ENCODE measurements at regions not wholly inside any gene's neighbourhood (a gene's known extent, or its start where the extent isn't known, plus 50 kb on each side); places are given as distances from the start of the nearest gene placed in this dataset.

GRCh38 chr5:125274211-125274610, 527.8 kb upstream of the ZNF608 start:
- no peaks in the 10 kb centered on the region for H3K27me3 ChIP-seq (ENCODE audit: control insufficient read depth in 2 of 2, insufficient read depth in 2 of 2, low read length in 2 of 2)
- H4K20me1 ChIP-seq (replicated peaks; ENCODE audit: control insufficient read depth, extremely low read depth, insufficient read depth, low read length): no peaks in the 10 kb centered on the region
- H3K4me2 ChIP-seq (ENCODE audit: insufficient read depth, low read length): peak overlapping the region; percentile 9
- ChIA-PET POLR2A (no interaction called here), CTCF (interaction anchor here (1.2 to 3.7 kb wide), 4 partner anchors 37 to 134 kb away, joined by 3 to 19 read pairs (median 6); no protein-coding TSS in a partner anchor)
- BruUV-seq (replicated peaks): no TSS peak
- intact Hi-C loops (cut with micrococcal nuclease): loop anchor here (5.0 to 10.0 kb wide), 3 partner anchors 277 to 1569 kb away; no protein-coding TSS in a partner anchor
- TF ChIP-seq MAX (IDR thresholded peaks at IDR 0.05; ENCODE audit: insufficient read depth, insufficient read length) (no peak), GATA2 (IDR thresholded peaks at IDR 0.05; ENCODE audit: insufficient read depth, insufficient read length, low read depth, low read length) (peak; percentile 97)
- no peak overlapping the region for H3K4me3 ChIP-seq (replicated peaks in 1 of 3; ENCODE audit: insufficient read depth in 1 of 3, low read depth in 1 of 3, low read length in 3 of 3)
- H3K9ac ChIP-seq (replicated peaks; ENCODE audit: extremely low read depth, insufficient read depth, low read length): peak overlapping the region; percentile 8
- H3K4me1 ChIP-seq (ENCODE audit: control insufficient read depth, extremely low read depth, insufficient read depth, low read length): peaks cover 58% of the 10 kb centered on the region
- DNase-seq (ENCODE audit: low read depth, low spot score): peak; percentile 45
- H3K79me2 ChIP-seq (ENCODE audit: control insufficient read depth, insufficient read depth, low read length): no peaks in the 10 kb centered on the region
- H2AFZ ChIP-seq (ENCODE audit: low read depth, low read length): no peak overlapping the region
- no peaks in the 10 kb centered on the region for H3K9me1 ChIP-seq (replicated peaks; ENCODE audit: control insufficient read depth, extremely low read depth, insufficient read depth, low read length)
- dilution Hi-C loops (cut with MboI; ENCODE audit: extremely low pct_ligation_motif_present, low sequenced_read_pairs): no loop called here
- H3K27ac ChIP-seq (ENCODE audit: insufficient read depth, low read depth, low read length): peak overlapping the region; percentile 49
- no peaks in the 10 kb centered on the region for H3K36me3 ChIP-seq (ENCODE audit: control insufficient read depth in 2 of 2, extremely low read depth in 1 of 2, insufficient read depth in 2 of 2, low read length in 2 of 2)
- H3K9me3 ChIP-seq (replicated peaks; ENCODE audit: control insufficient read depth, insufficient read depth, low read length): no peaks in the 10 kb centered on the region
- FAIRE-seq: no peak

GRCh38 chr5:125274938-125275724, 528.7 kb upstream of the ZNF608 start:
- Histone ChIP-seq H3K27me3 (ENCODE audit: control insufficient read depth in 2 of 2, insufficient read depth in 2 of 2, low read length in 2 of 2) (no peaks in the 10 kb centered on the region), H3K9me3 (replicated peaks; ENCODE audit: control insufficient read depth, insufficient read depth, low read length) (no peaks in the 10 kb centered on the region), H3K27ac (ENCODE audit: insufficient read depth, low read depth, low read length) (peak overlapping the region; percentile 61), H2AFZ (ENCODE audit: low read depth, low read length) (no peak overlapping the region), H3K4me3 (replicated peaks in 1 of 3; ENCODE audit: insufficient read depth in 1 of 3, low read depth in 1 of 3, low read length in 3 of 3) (no peak overlapping the region), H3K36me3 (ENCODE audit: control insufficient read depth in 2 of 2, extremely low read depth in 1 of 2, insufficient read depth in 2 of 2, low read length in 2 of 2) (no peaks in the 10 kb centered on the region), H3K9me1 (replicated peaks; ENCODE audit: control insufficient read depth, extremely low read depth, insufficient read depth, low read length) (no peaks in the 10 kb centered on the region), H3K79me2 (ENCODE audit: control insufficient read depth, insufficient read depth, low read length) (no peaks in the 10 kb centered on the region), H3K9ac (replicated peaks; ENCODE audit: extremely low read depth, insufficient read depth, low read length) (no peak overlapping the region), H4K20me1 (replicated peaks; ENCODE audit: control insufficient read depth, extremely low read depth, insufficient read depth, low read length) (no peaks in the 10 kb centered on the region), H3K4me2 (ENCODE audit: insufficient read depth, low read length) (peak overlapping the region; percentile 9), H3K4me1 (ENCODE audit: control insufficient read depth, extremely low read depth, insufficient read depth, low read length) (peaks cover 58% of the 10 kb centered on the region)
- intact Hi-C loops (cut with micrococcal nuclease): loop anchor here (1.0 to 10.0 kb wide), 5 partner anchors 277 to 1570 kb away; no protein-coding TSS in a partner anchor
- ChIA-PET CTCF (interaction anchor here (0.7 to 3.7 kb wide), 10 partner anchors 8 to 560 kb away, joined by 3 to 19 read pairs (median 4); no protein-coding TSS in a partner anchor), POLR2A (no interaction called here)
- TF ChIP-seq POLR2AphosphoS5 (IDR thresholded peaks at IDR 0.05; ENCODE audit: insufficient read depth, low read depth, low read length) (no peak), EZH2 (IDR thresholded peaks at IDR 0.05; ENCODE audit: borderline replicate concordance, low read depth, low read length, severe bottlenecking) (no peak), MYC (IDR thresholded peaks at IDR 0.05; ENCODE audit: low read depth, low read length) (no peak), FOS (IDR thresholded peaks at IDR 0.05; ENCODE audit: borderline replicate concordance, insufficient read depth, low read length) (no peak), GATA2 (IDR thresholded peaks at IDR 0.05; ENCODE audit: insufficient read depth, insufficient read length, low read depth, low read length) (no peak), POLR2A (IDR thresholded peaks at IDR 0.05; ENCODE audit: low read depth, low read length) (no peak), CTCF (IDR thresholded peaks at IDR 0.05; ENCODE audit: extremely low read depth in 1 of 2, insufficient read depth in 1 of 2, low read depth in 1 of 2, low read length in 2 of 2) (no peak), MAX (IDR thresholded peaks at IDR 0.05; ENCODE audit: insufficient read depth, insufficient read length) (no peak), JUN (IDR thresholded peaks at IDR 0.05; ENCODE audit: borderline replicate concordance, insufficient read depth, insufficient read length, low read depth) (no peak)
- BruUV-seq (replicated peaks): no TSS peak
- DNase-seq (ENCODE audit: low read depth, low spot score): peak; percentile 78
- dilution Hi-C loops (cut with MboI; ENCODE audit: extremely low pct_ligation_motif_present, low sequenced_read_pairs): no loop called here
- no peak for FAIRE-seq

All from endothelial cell of umbilical vein (primary cell).